ENCODE measurements at regions not wholly inside any gene's neighbourhood (a gene's known extent, or its start where the extent isn't known, plus 50 kb on each side); places are given as distances from the start of the nearest gene placed in this dataset.
A peak's percentile ranks its signal among the peaks of the same experiment; 100 is the strongest.
"Not testable (repeated sequence)": the region's sequence is repeated elsewhere in the genome, so short reads cannot be mapped to it uniquely, and the experiment has no call there.

DNA sequence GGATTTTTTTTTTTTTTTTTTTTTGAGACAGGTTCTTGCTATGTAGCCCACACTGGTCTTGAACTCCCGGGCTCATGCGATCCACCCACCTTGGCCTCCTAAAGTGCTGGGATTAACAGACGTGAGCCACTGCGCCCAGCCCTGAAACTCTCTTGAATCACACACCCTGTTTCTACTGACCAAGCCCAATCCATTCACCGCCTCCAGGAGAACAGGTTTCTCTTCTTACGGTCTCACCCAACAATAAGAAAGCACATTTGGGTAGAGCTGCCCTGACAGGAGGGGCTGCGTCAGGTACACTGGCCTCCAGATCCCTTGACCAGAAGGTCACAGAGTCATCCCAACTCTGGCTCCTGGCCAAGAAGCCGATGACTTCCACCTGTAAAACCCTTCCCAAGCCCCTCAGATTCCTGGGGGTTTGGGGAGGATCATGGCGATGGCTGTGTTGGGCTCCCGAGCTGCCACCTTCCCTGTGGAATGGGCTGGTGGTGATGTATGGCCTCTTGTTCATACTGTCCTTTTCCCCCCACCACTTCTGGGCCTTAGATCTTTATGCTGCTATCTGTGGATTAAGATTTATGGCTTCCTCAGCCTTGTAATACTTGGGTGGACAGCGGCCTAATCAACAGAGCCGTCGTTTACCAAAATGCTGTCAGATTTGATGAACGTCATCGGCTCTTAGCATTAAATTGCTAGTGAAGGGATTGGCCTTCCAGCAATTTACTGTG lies 89.1 kb downstream of the KATNIP start:
- no peak for DNase-seq (ENCODE audit: low spot score)

DNA sequence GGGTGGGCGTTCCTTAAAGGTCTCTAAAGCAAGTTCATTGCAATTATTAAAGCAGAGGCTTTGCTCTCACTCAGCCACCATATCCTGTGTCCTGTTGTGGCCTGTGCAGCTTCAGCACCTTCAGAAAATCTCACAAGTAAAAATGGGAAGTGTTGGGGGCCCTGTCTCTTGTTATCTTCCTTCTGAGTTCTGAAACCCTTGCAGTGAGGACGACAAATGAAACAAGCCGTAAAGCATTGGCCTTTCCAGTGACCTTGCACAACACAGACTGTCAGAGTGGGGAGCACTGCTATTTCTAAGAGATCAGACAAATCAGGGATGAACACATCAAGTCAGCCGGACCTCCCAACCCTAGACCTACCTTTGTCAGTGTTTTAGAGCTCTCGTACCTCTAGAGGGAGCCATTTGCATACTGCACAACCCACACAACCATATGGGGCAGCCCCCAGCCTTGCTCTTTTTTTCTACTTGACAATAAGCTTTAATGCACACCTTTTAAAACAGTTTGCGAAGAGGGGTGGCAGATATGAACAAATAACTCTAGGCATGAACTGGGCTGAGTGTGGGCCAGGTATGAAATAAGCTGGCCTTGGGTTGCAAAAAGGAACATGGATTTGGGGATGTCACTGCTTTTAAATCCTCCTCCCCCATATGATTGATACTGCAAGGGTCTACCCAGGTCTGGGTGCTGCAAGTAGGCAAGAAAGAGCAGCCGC lies 89.8 kb downstream of the KATNIP start:
- peak; percentile 56 for DNase-seq (ENCODE audit: low spot score)

DNA sequence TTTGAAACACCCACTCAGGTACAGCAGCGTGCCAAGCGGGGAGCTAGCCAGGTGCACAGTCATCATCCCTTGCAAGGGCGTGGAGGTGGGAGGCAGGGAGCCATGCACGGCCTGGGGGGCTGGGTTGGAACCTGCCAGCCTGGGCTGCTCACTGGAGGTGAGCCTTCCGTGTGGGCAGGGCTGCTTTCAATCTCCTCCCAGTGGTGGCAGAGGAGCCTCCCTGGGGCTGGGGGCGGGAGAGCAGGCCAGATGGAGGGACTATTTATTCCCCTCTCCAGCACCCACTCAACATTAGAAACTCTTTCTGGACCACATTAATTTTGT lies 90.3 kb downstream of the KATNIP start:
- no peak for DNase-seq (ENCODE audit: low spot score)

DNA sequence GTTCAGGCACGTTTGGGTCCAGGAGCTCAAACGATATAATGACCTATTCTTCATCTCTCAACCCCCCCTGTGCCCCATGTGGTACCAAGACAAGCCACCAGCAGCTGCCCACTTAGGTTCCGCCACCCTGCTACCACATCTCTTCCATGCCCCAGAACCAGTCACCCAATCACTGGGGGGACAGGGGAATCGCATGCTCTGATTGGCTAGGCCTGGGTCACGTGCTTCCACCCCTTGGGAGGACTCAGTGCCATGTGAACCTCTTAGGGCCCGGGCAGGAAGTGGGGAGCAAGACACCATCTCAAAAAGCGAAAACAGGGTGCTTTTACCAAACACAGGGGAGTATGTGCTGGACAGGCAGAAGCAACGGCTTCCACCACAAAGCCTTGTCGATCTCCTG lies 91.3 kb downstream of the KATNIP start:
- DNase-seq (ENCODE audit: low spot score), result no peak

DNA sequence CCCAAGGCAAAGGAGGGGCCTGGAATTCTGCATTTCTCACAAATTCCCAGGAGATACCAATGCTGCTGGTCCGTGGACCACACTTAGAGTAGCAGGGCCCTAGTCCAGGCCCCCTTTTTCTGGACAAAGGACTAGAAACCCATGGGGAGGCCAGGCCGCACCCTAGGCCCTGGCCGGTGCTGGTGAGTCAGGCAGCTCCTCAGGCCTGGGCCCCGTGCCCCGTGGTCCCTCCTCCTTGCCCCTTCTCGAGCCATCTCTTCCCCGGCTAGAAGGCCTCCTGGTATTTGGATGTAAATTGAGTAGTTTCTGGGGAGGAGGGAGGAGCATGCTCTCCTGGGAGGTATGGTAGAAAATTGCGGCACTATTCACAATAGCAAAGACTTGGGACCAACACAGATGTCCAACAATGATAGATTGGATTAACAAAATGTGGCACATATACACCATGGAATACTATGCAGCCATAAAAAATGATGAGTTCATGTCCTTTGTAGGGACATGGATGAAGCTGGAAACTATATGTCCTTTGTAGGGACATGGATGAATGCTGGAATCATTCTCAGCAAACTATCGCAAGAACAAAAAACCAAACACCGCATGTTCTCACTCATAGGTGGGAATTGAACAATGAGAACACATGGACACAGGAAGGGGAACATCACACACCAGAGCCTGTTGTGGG lies 91.9 kb downstream of the KATNIP start:
- not testable (repeated sequence) for DNase-seq (ENCODE audit: low spot score)

DNA sequence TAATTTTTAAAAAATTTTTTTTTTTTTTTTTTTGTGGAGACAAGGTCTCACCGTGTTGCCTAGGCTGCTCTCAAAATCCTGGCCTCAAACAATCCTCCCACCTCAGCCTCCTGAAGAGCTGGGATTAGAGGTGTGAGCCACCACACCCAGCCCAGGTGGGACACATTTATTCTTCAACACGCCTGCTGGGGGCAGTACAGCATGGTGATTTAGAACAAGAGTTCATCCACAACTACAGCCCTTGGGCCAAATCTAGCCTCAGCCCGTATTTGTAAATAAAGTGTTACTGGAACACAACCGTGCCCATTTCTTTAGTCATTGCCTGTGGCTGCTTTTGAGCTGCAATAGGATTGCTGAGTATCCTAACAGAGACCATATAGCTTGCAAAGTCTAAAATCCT lies 92.8 kb downstream of the KATNIP start:
- DNase-seq (ENCODE audit: low spot score), result peak; percentile 42

DNA sequence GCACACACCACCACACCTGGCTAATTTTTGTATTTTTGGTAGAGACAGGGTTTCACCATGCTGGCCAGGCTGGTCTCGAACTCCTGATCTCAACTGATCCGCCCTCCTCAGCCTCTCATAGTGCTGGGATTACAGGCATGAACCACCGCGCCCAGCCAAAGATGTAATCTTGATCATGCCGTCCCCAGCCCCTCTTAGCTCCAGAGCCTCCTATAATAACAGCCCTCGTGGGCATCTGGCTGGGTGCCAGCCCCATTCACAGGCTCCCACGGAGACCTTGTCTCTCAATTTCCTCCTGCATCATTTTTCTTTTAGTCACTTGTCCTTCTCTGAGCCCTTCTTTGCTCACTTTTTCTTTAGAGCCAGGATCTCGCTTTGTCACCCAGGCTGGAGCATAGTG lies 94.2 kb downstream of the KATNIP start:
- no peak for DNase-seq (ENCODE audit: low spot score)

DNA sequence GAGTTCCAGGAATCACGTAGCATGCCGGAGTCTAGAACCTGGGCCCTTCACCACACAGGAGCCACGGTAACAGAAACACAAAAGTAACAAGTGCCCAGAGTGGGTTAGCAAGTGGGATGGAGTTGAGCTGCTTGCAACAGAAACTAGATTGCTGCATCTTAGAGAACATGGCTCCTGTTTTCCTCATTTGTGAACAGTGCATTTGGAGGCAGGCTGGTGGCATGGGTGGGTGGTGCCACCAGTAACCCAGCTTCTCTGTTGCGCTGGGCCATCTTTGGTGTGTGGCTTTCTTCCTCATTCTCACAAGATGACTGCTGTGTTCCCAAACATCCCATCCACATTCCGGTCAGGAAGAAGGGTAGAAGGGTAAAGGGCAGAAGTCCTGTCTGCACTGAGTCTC lies 95.5 kb downstream of the KATNIP start:
- no peak for DNase-seq (ENCODE audit: low spot score)

DNA sequence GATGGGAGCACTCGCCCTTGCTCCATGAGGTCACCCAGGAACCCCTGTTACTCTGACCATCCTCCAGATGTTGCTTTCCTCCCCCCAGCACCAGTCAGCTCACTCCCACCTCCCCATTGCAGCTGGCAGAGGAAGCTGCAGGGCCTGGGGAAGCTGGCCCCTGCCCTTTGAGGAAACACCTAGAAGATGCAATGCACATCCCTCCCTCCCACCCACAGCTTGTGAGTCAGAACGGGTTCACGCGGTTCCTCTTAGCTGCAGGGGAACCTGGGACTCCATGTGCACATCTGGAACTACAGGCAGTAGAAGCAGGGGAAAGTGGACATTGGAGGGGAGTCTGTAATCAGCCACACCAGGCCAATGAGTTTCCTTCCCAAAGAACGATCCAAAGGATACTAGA lies 96.9 kb downstream of the KATNIP start:
- DNase-seq (ENCODE audit: low spot score), result no peak

DNA sequence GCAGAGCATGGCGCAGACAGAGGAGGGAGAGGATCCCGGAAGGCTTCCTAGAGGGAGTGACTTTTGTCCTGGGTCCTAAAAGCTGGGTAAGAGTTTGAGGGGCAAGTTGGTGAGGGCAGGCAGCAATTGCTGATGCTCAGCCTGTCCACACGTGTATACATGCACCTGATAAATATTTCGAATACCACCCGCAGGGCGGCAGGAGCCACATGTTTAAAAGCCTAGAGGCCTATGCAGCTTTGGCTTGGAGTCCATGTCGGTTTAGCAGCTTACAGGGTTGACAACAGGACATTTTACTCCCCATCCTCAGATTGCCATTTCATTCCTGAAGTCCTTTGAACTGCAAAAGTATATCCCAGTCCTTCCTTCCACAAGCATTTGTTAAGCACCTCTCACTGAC lies 99.1 kb downstream of the KATNIP start:
- no peak for DNase-seq (ENCODE audit: low spot score)

DNA sequence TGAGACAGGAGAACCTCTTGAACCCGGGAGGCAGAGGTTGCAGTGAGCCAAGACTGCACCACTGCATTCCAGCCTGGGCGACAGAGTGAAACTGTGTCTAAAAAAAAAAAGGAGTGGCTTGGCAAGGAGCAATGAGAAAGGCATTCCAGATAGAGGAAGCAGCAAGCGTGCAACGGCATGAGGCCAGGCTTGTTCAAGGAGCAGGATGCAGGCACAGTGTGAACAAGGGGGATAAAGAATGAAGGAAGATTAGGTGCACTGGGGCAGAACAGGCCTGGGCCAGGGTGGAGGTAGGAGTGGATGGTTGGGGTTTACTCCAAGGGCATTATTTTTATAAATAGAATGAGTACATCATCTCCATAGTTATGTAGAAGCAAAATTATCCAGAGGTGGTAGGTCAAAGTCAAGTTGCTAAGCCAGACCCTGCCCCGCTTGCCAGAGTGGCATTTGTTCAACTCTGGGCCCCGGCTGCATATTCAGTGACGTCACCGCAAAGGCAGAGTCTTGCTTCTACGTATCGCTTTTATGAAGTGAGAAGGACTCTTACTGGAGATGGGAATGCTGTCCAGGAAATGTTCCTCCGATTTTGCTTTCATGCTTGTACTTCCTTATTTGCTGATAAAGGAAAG lies 100.2 kb downstream of the KATNIP start:
- no peak for DNase-seq (ENCODE audit: low spot score)

DNA sequence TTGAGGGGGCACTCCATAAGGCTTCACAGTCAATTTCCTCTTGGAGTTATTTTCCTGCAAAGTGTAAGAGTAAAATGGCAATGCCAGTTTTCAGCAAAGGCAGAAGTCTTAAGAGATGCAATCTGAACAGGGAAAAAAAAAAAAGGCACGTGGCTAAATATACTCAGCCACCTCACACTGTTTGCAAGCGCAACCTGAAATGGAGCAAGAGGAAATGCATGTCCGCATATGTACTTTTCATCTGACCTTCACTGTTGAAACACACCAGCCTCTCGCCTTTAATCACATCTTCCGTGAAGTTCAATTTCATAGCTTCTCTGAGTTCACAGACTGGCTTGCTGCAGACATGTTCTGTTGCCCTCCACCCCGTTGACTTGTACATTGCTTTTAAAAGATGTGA lies 101.4 kb downstream of the KATNIP start:
- DNase-seq (ENCODE audit: low spot score), result no peak

DNA sequence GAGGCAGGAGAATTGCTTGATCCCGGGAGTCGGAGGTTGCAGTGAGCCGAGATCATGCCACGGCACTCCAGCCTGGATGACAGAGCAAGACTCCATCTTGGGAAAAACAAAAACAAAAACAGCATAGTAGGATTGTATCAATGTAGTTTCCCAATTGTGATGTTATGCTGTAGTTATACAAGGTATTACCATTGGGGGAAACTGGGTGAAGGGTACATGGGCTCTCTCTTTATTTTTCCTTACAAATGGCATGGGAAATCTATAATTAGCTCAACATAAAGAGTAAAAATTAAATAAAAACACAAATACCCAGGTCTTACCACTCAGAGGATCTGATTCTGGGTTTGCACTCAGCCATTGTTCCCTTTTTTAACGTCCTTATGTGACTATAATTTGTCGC lies 107.9 kb downstream of the KATNIP start:
- DNase-seq (ENCODE audit: low spot score), result no peak

DNA sequence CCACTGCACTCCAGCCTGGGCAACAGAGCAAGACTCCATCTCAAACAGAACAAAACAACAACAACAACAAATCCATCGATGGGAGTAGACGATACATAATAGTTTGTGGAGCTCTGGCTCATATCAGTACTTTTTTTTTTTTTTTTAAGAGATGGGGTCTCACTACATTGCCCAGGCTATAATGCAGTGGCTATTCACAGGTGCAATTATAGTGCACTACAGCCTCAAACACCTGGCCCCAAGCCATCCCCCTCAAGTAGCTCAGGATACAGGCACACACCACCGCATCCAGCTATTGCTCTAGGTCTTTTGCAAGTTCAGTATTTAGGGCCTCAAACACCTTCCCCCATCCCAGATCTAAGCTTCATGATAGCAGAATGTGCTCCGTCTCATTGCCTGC lies 110.6 kb downstream of the KATNIP start:
- DNase-seq (ENCODE audit: low spot score), result no peak

DNA sequence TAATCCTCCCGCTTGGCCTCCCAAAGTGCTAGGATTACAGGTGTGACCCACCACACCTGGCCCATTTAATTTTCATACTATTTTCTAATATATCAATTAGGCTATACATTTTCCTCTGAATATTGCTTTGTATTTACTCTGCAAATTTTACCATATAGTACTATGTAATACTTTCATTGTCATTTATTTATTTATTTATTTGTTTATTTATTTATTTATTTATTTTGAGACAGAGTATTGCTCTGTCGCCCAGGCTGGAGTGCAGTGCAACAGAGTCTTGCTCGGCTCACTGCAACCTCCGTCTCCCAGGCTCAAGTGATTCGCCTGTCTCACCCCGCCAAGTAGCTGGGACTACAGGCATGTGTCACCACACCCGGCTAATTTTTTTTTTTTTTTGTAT lies 113.3 kb downstream of the KATNIP start:
- DNase-seq (ENCODE audit: low spot score), result not testable (repeated sequence)

DNA sequence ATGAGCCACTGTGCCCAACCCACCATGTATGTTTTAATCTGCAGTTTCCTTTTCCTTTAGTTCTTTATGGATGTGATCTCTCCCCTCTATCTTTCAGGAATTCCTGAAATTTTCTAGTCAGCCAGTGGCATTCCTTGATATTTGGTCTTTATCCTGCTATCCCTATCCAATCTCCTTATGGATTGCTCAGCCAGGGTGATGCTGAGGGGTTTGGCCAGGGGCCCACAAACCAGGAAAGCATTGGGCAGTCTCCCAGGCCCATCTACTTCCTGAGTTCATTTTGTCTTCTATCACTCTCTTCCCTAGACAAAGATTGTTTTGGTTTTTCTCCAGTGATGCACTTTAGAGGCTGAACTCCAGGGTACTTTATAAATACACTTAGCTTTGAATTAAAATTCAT lies 115.9 kb downstream of the KATNIP start:
- no peak for DNase-seq (ENCODE audit: low spot score)

DNA sequence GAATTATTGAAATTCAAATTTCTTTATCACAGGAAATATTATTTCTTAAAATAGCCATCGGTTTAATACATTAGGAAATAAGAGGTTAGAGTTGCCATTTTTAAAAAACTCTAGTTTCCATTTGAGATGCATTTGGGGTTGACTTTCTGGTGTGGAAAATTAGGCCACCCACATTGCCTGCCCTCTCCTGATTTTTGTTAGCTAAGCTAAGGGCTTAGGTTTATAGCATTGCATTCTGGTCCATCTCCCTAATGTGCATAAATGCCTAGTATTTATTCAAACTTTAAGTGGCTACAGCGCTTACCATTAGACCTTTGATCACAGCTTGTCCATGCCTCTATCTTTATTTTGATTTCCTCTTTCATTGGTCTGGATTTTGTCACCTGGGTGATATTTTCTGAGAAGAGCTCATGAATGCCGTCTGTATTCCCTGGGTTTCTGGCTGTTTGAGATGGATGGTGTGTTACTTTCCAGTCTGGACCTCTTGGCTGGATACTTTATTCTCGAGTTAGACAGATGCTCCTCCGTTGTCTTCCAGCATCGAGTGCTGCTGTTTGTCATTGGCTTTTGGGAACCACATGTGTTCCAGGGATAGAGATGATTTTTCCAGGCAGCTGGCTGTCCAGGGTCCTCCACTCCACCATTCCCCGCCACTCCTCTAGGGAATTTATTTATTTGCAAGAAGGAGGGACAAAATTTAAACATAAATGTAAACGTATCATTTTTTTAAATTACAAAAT lies 120.3 kb downstream of the KATNIP start:
- no peak for DNase-seq (ENCODE audit: low spot score)

DNA sequence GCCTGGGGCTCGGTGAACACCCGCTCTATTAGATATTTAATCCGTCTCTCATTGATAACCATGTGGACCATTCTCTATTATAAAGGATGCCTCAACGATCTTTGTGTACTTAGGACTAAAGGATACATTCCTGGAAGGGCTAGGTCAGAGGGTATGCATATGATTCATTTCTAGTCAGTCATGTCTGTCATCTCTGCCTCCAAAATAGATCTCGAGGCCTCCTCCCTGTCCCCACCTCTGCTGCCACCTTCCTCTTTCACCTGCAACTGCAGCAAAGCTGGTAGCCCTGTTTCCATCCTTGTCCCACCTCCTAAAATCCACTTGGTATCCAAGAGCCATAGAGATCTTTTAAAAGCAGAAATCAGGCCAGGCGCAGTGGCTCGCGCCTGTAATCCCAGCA lies 121.5 kb downstream of the KATNIP start:
- DNase-seq (ENCODE audit: low spot score), result no peak

DNA sequence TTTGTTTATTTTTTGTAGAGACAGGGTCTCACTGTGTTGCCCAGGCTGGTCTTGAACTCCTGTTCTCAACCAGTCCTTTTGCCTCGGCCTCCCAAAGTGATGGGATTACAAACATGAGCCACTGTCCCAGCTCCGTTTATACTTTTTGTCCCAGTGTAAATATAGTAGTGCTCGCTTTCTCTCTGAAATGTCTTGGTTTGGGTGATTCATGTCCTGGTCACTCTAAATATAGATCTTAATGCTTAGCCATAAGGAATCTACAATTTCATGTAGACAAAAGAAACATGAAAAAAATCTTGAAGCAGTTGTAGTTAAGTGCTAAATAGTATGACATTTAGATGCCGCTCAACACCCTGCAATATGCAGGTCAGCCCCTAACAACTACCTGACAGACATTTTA lies 126.9 kb downstream of the KATNIP start:
- peak; percentile 40 for DNase-seq (ENCODE audit: low spot score)

DNA sequence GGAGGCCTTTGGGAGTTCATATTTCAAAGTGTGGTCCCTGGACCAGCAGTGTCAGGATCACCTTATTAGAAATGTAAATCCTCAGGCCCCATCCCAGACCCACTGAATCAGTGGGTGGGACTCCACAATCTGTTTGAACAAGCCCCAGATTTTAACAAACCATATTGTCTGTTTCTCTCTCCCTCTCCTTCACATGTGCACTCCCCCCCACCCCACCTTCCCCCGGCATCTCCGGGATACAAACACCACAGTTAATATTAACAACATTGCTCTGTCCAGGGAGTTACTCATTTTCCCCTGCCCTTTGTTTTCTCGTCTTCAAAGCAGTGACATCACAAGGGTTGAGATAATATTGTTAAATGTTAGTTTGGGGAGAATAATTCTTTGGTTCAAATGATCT lies 127.3 kb downstream of the KATNIP start:
- DNase-seq (ENCODE audit: low spot score), result no peak

DNA sequence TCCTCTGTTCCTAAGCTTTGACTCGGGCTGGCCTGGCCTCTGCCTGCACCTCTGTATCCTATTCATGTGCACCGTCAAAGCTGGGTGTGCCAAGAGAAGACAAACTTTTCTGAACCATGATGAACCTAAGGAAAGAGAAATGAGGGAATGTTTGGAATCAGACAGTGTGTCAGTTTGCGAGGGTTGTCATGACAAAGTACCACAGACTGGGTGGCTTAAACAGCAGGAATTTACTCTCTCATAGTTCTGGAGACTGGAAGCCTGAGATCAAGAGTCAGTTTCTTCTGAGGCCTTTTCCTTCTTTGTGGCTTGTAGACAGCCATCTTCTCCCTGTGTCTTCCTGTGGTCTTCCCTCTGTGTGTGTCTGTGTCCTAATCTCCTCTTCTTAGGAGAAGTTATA lies 129.0 kb downstream of the KATNIP start:
- no peak for DNase-seq (ENCODE audit: low spot score)

DNA sequence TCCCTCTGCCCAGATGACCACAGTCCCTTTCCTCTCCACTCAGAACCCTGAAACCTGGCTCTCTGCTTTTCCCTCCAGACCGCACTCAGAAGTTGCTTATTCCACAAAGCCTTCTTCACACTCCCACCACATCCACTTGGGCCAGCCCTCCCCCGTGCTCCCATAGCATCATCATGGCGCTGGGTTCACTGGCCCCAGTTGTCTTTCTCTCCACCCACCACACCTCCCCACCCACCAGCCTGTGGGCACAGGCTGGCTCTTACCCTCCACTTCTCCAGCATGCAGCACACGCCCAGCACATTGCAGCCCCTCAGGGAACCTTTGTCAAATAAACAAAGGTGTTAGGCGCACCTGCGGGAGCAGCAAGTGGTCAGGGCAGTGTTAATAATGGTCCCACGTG lies 130.0 kb downstream of the KATNIP start:
- no peak for DNase-seq (ENCODE audit: low spot score)

All from A172 (cell line).